Trophoblast cell (in vitro differentiated cells and primary cell): ENCODE measurements at regions not wholly inside any gene's neighbourhood (a gene's known extent, or its start where the extent isn't known, plus 50 kb on each side); places are given as distances from the start of the nearest gene placed in this dataset.

ENCODE experiments used
- DNase-seq, 2 donors: peaks; one replicate each; pipeline ENCODE4 v3.0.0-alpha.2; 2016
- H2AFZ ChIP-seq: 2 replicates; pipeline ENCODE4 v1.6.1; 2013; ENCODE audit warnings: low read length, moderate library complexity, mild to moderate bottlenecking; ENCODE audit not compliant: insufficient read depth, poor library complexity
- H2AK5ac ChIP-seq: 2 replicates; pipeline ENCODE4 v1.6.1; 2013; ENCODE audit warnings: mild to moderate bottlenecking, low read length
- H2BK120ac ChIP-seq: 2 replicates; pipeline ENCODE4 v1.6.1; 2013; ENCODE audit warnings: low read length, mild to moderate bottlenecking, moderate library complexity; ENCODE audit not compliant: insufficient read depth, poor library complexity
- H2BK12ac ChIP-seq: 2 replicates; pipeline ENCODE4 v1.6.1; 2013; ENCODE audit warnings: mild to moderate bottlenecking, low read length, moderate library complexity
- H2BK5ac ChIP-seq: 2 replicates; pipeline ENCODE4 v1.6.1; 2013; ENCODE audit warnings: low read length, low read depth, moderate library complexity, mild to moderate bottlenecking; ENCODE audit not compliant: poor library complexity
- H3K14ac ChIP-seq: 2 replicates; pipeline ENCODE4 v1.6.1; 2013; ENCODE audit warnings: mild to moderate bottlenecking, low read length
- H3K18ac ChIP-seq: 2 replicates; pipeline ENCODE4 v1.6.1; 2013; ENCODE audit warnings: mild to moderate bottlenecking, low read length
- H3K23ac ChIP-seq: 2 replicates; pipeline ENCODE4 v1.6.1; 2013; ENCODE audit warnings: low read length
- H3K27ac ChIP-seq: 2 replicates; pipeline ENCODE4 v1.5.1; 2013; ENCODE audit warnings: low read depth, mild to moderate bottlenecking, inconsistent platforms, low read length, moderate library complexity
- H3K27me3 ChIP-seq: 2 replicates; pipeline ENCODE4 v1.6.1; 2013; ENCODE audit warnings: inconsistent platforms, mild to moderate bottlenecking, low read length, moderate library complexity; ENCODE audit not compliant: insufficient read depth
- H3K36me3 ChIP-seq, 2 experiments: 1 replicate in 1 of 2; 2 replicates in 1 of 2; pipeline ENCODE4 v1.6.1; 2013; ENCODE audit warnings: low read length in 2 of 2, mild to moderate bottlenecking in 2 of 2, moderate library complexity in 1 of 2; ENCODE audit not compliant: insufficient read depth in 2 of 2, control insufficient read depth in 1 of 2
- H3K4ac ChIP-seq: 2 replicates; pipeline ENCODE4 v1.6.1; 2013; ENCODE audit warnings: low read depth, mild to moderate bottlenecking, low read length, moderate library complexity
- H3K4me1 ChIP-seq, 2 experiments: 1 replicate in 1 of 2; 2 replicates in 1 of 2; pipeline ENCODE4 v1.6.1; 2013; ENCODE audit warnings: low read length in 2 of 2, mild to moderate bottlenecking in 2 of 2, moderate library complexity in 1 of 2; ENCODE audit not compliant: insufficient read depth in 2 of 2, control insufficient read depth in 1 of 2
- H3K4me2 ChIP-seq: 2 replicates; pipeline ENCODE4 v1.6.1; 2013; ENCODE audit warnings: inconsistent platforms, mild to moderate bottlenecking, low read length, moderate library complexity
- H3K4me3 ChIP-seq: 2 replicates; pipeline ENCODE4 v1.5.1; 2013; ENCODE audit warnings: mild to moderate bottlenecking, low read depth, low read length, inconsistent platforms
- H3K79me1 ChIP-seq: one replicate; pipeline ENCODE4 v1.6.1; 2013; ENCODE audit warnings: low read length
- H3K79me2 ChIP-seq: 2 replicates; pipeline ENCODE4 v1.6.1; 2013; ENCODE audit warnings: low read length, mild to moderate bottlenecking; ENCODE audit not compliant: control insufficient read depth, insufficient read depth, poor library complexity
- H3K9ac ChIP-seq: 2 replicates; pipeline ENCODE4 v1.6.1; 2013; ENCODE audit warnings: mild to moderate bottlenecking, low read length
- H3K9me3 ChIP-seq: 2 replicates; pipeline ENCODE4 v1.6.1; 2013; ENCODE audit warnings: low read depth, mild to moderate bottlenecking, control low read depth, inconsistent platforms, low read length; ENCODE audit not compliant: insufficient read depth
- H4K12ac ChIP-seq: 2 replicates; pipeline ENCODE4 v1.6.1; 2013; ENCODE audit warnings: low read depth, mild to moderate bottlenecking, low read length, moderate library complexity
- H4K8ac ChIP-seq: 2 replicates; pipeline ENCODE4 v1.6.1; 2013; ENCODE audit warnings: low read depth, mild to moderate bottlenecking, low read length, moderate library complexity
- H4K91ac ChIP-seq: one replicate; pipeline ENCODE4 v1.6.1; 2013; ENCODE audit warnings: low read depth, mild to moderate bottlenecking, low read length, moderate library complexity
- WGBS: extraction: QIAGEN DNeasy Blood & Tissue Kit; methylation state at CpG from one replicate; pipeline ENCODE4 v1.1.7; 2013; ENCODE audit warnings: missing lambda C conversion rate; ENCODE audit not compliant: insufficient read length, insufficient coverage; ENCODE audit errors: extremely low coverage; 5-methylcytosine and 5-hydroxymethylcytosine counted together

- Histone ChIP-seq H3K27ac (no peak overlapping the region), H2AFZ (no peak overlapping the region), H3K4me3 (no peak overlapping the region), H3K18ac (no peak overlapping the region), H4K8ac (no peak overlapping the region), H4K91ac (no peak overlapping the region), H3K14ac (no peak overlapping the region), H3K4me1 (peaks cover 0 to 3% of the 10 kb centered on the region in 2 experiments), H3K4me2 (no peak overlapping the region), H3K79me2 (no peaks in the 10 kb centered on the region), H2AK5ac (no peak overlapping the region), H2BK120ac (no peak overlapping the region), H3K9me3 (no peaks in the 10 kb centered on the region), H2BK12ac (no peak overlapping the region), H3K27me3 (no peaks in the 10 kb centered on the region), H3K4ac (no peak overlapping the region), H3K79me1 (no peaks in the 10 kb centered on the region), H3K36me3 (no peaks in the 10 kb centered on the region), H3K9ac (no peak overlapping the region), H4K12ac (no peak overlapping the region), H3K23ac (no peak overlapping the region), H2BK5ac (no peak overlapping the region)
- no CpG with 5 or more reads among the region's 1 CpG for WGBS
- no peak for DNase-seq
Measured at GRCh38 chr7:10238641-10239040, 735.0 kb upstream of the PHF14 start.

- no peak overlapping the region for H4K91ac ChIP-seq
- H2AFZ ChIP-seq: no peak overlapping the region
- no peaks in the 10 kb centered on the region for H3K79me1 ChIP-seq
- H4K8ac ChIP-seq: no peak overlapping the region
- H3K23ac ChIP-seq: no peak overlapping the region
- no peak overlapping the region for H2BK120ac ChIP-seq
- no peak overlapping the region for H3K4ac ChIP-seq
- H3K36me3 ChIP-seq: no peaks in the 10 kb centered on the region
- H2BK12ac ChIP-seq: no peak overlapping the region
- no peaks in the 10 kb centered on the region for H3K79me2 ChIP-seq
- no peak overlapping the region for H3K4me2 ChIP-seq
- no peak overlapping the region for H3K9ac ChIP-seq
- H3K27ac ChIP-seq: no peak overlapping the region
- H2BK5ac ChIP-seq: no peak overlapping the region
- H3K14ac ChIP-seq: no peak overlapping the region
- no peak overlapping the region for H3K18ac ChIP-seq
- no peak overlapping the region for H2AK5ac ChIP-seq
- H3K27me3 ChIP-seq: no peaks in the 10 kb centered on the region
- WGBS: no CpG with 5 or more reads among the region's 3 CpGs
- no peaks in the 10 kb centered on the region for H3K9me3 ChIP-seq
- no peak for DNase-seq
- H3K4me1 ChIP-seq: peaks cover 0 to 3% of the 10 kb centered on the region in 2 experiments
- H4K12ac ChIP-seq: no peak overlapping the region
- no peak overlapping the region for H3K4me3 ChIP-seq
Measured at GRCh38 chr7:10239695-10240345, 733.9 kb upstream of the PHF14 start.

GRCh38 chr7:10245406-10245805 lies 728.3 kb upstream of the PHF14 start:
- Histone ChIP-seq H3K4me3 (no peak overlapping the region), H3K79me1 (no peaks in the 10 kb centered on the region), H2BK12ac (no peak overlapping the region), H3K4me2 (no peak overlapping the region), H3K23ac (no peak overlapping the region), H3K27me3 (no peaks in the 10 kb centered on the region), H3K36me3 (no peaks in the 10 kb centered on the region), H3K9me3 (peaks cover 4% of the 10 kb centered on the region), H2BK120ac (no peak overlapping the region), H3K27ac (no peak overlapping the region), H2AK5ac (no peak overlapping the region), H3K9ac (no peak overlapping the region), H2BK5ac (no peak overlapping the region), H4K91ac (no peak overlapping the region), H3K14ac (no peak overlapping the region), H4K12ac (no peak overlapping the region), H4K8ac (no peak overlapping the region), H3K79me2 (no peaks in the 10 kb centered on the region), H3K4ac (no peak overlapping the region), H2AFZ (no peak overlapping the region), H3K18ac (no peak overlapping the region), H3K4me1 (no peaks in the 10 kb centered on the region)
- DNase-seq: no peak

GRCh38 chr7:10257438-10257837 lies 716.2 kb upstream of the PHF14 start:
- no peak overlapping the region for H3K4me2 ChIP-seq
- no peak overlapping the region for H3K23ac ChIP-seq
- no peaks in the 10 kb centered on the region for H3K79me2 ChIP-seq
- no peak overlapping the region for H2BK5ac ChIP-seq
- no peaks in the 10 kb centered on the region for H3K36me3 ChIP-seq
- no peaks in the 10 kb centered on the region for H3K27me3 ChIP-seq
- no peak for DNase-seq
- H2BK12ac ChIP-seq: no peak overlapping the region
- no peak overlapping the region for H4K91ac ChIP-seq
- H2BK120ac ChIP-seq: no peak overlapping the region
- H4K8ac ChIP-seq: no peak overlapping the region
- no peaks in the 10 kb centered on the region for H3K9me3 ChIP-seq
- no peak overlapping the region for H3K4me3 ChIP-seq
- no peak overlapping the region for H3K4ac ChIP-seq
- H3K18ac ChIP-seq: no peak overlapping the region
- H3K9ac ChIP-seq: no peak overlapping the region
- WGBS: no CpG with 5 or more reads among the region's 5 CpGs
- H4K12ac ChIP-seq: no peak overlapping the region
- H3K4me1 ChIP-seq: no peaks in the 10 kb centered on the region
- no peak overlapping the region for H2AK5ac ChIP-seq
- H3K27ac ChIP-seq: no peak overlapping the region
- no peaks in the 10 kb centered on the region for H3K79me1 ChIP-seq
- H3K14ac ChIP-seq: no peak overlapping the region
- H2AFZ ChIP-seq: no peak overlapping the region
